ENCODE measurements at regions not wholly inside any gene's neighbourhood (a gene's known extent, or its start where the extent isn't known, plus 50 kb on each side); places are given as distances from the start of the nearest gene placed in this dataset.

- TF ChIP-seq EZH2 (IDR thresholded peaks at IDR 0.05; ENCODE audit: low read length, unreplicated experiment) (no peak), EZH2phosphoT487 (IDR thresholded peaks at IDR 0.05; ENCODE audit: borderline replicate concordance, low read length) (no peak)
- TF ChIP-seq, protein P1, sequence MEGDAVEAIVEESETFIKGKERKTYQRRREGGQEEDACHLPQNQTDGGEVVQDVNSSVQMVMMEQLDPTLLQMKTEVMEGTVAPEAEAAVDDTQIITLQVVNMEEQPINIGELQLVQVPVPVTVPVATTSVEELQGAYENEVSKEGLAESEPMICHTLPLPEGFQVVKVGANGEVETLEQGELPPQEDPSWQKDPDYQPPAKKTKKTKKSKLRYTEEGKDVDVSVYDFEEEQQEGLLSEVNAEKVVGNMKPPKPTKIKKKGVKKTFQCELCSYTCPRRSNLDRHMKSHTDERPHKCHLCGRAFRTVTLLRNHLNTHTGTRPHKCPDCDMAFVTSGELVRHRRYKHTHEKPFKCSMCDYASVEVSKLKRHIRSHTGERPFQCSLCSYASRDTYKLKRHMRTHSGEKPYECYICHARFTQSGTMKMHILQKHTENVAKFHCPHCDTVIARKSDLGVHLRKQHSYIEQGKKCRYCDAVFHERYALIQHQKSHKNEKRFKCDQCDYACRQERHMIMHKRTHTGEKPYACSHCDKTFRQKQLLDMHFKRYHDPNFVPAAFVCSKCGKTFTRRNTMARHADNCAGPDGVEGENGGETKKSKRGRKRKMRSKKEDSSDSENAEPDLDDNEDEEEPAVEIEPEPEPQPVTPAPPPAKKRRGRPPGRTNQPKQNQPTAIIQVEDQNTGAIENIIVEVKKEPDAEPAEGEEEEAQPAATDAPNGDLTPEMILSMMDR (conservative IDR thresholded peaks at IDR 0.05; ENCODE audit: low read depth, low read length), result no peak
These were observed 456.2 kb upstream of the CDH5 start for GRCh38 chr16:65910291-65910690.
